HG03354 (cell line): ENCODE measurements at regions not wholly inside any gene's neighbourhood (a gene's known extent, or its start where the extent isn't known, plus 50 kb on each side); places are given as distances from the start of the nearest gene placed in this dataset.

Source experiments
- ATAC-seq: cut with Tn5 transposase; IDR thresholded peaks from one replicate; pipeline ENCODE4 v1.9.1; 2021; ENCODE audit warnings: mild to moderate bottlenecking; ENCODE audit not compliant: unreplicated experiment, poor library complexity, severe bottlenecking

GRCh38 chr19:28988066-28988465 is 224.9 kb downstream of the UQCRFS1 start:
- ATAC-seq: no peak

DNA sequence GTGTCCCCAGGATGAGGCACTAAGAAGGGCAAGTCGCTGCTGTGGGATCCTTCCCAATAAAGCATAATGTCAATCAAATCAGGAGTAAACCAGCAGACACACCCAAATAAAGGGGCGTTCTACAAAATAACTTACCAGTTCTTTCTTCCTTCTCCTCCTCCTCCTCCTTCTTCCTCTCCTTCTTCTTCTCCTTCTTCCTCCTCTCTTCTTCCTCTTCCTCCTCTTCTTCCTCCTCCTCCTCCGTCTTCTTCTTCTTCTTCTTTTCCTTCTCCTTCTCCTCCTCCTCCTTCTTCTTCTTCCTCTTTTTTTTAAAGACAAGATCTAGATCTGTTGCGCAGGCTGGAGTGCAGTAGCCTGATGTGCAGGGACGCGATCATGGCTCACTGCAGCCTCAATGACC is 225.8 kb downstream of the UQCRFS1 start:
- ATAC-seq: no peak

- ATAC-seq: no peak
These were observed 227.8 kb downstream of the UQCRFS1 start for GRCh38 chr19:28985201-28985600.

- no peak for ATAC-seq
These were observed 228.6 kb downstream of the UQCRFS1 start for GRCh38 chr19:28984315-28984714.

GRCh38 chr19:28983430-28983829 is 229.5 kb downstream of the UQCRFS1 start:
- ATAC-seq: no peak

GRCh38 chr19:28981994-28982393 is 231.0 kb downstream of the UQCRFS1 start:
- no peak for ATAC-seq

DNA sequence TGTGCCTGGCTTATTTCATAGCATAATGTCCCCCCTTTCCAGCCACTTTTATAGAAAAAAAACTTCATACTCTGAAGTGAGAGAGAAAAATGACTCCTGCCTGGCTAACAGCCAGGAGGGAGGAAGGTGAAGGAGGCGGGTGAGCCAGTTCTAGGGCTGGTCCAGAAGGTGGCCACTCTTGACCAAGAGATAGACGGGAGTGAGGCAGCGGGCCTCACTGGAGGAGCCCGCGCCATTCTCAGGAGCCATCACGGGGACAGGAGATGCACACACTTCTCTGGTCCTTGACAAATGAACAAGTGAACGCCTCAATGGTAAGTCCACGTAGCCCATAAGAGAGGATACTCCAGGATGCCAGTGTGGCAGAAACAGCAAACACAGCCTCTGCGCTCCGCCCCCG is 231.4 kb downstream of the UQCRFS1 start:
- ATAC-seq: no peak

GRCh38 chr19:28980236-28980868 is 232.6 kb downstream of the UQCRFS1 start:
- ATAC-seq: no peak

DNA sequence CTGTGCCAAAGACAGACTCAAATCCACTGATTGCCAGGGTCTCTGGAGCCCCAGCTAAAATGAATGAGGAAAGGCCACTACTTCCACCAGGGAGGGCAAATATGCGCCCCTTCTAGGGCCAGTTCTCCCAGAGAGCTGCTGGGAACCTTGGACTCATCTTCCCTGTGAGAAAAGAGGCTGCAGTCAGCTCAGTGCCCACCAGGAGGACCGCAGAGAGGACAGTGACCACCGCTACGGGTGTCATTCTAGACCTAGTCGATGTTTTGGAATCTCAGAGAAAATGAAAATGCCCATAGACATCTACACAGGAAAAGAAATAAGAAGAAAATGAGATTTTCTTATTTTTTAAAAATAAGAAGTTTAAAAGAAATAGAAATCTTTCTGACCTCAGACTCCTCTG is 235.1 kb downstream of the UQCRFS1 start:
- no peak for ATAC-seq

GRCh38 chr19:28972058-28972852 is 240.7 kb downstream of the UQCRFS1 start:
- no peak for ATAC-seq

- ATAC-seq: no peak
These were observed 241.4 kb downstream of the UQCRFS1 start for GRCh38 chr19:28971513-28971912.

DNA sequence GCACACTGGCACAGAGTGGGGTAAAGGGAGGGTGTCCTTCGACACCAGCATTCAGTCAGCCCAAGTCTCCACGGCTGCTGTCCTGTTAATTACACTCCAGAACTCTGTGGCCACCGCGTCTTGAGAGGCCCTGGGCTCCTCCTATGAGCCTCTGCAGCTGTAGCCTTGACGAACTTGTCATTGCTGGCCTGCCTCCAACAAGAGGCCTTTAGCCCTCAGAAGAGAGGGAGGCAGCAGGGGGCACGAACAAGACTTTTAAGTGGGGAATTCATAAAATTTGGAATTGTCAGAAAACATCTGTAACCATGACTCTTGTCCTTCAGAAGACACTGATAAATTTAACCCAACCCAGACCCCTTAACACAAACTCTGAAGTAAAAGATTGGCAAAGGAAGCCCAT is 241.9 kb downstream of the UQCRFS1 start:
- no peak for ATAC-seq

DNA sequence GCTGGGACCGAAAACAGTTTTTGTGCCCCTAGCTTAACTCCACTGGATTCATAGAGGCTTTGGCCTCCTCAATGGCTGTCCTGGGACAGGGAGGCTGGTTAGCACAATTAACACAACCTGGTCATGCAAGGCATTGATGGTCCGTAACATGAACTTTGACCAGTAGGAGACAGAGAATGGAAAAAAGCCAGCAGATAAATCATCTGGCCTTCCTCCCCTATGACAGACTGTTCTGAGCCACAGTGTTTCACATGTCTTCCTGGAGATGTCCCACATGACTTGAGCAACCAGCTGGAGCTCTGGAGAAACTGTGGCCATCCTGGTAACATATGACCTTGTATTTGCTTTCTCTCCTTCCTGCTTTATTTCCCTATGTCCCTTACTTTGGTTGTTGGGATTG is 244.2 kb downstream of the UQCRFS1 start:
- no peak for ATAC-seq

DNA sequence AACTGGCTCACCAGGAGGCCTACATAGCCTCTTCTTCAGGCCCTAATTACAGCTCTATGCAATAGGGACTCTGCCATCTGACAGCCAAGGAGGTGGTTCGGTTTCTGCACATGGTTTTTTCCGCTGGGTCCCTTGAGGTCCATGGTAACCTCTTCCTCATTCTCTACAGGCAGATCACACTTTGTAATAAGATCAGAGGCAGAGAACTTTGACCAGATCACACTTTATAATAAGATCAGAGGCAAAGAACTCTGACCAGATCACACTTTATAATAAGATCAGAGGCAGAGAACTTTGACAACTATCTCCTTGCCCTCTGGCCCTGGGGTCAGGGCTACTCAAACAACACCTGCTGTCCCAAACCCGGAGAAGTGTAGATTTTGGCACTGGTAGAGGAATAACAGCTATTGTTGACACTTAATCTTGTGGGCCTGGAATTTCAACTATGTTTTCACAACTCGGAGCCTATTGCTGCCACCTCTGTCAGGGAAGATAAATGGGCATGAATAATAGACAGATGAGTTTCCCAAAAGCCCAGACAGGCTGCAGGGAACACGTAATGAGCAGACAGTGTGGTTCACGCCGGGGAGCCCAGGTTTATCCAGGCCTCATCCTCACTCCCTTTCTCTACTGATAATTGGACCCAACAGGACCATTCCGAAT is 246.1 kb downstream of the UQCRFS1 start:
- no peak for ATAC-seq

GRCh38 chr19:28964500-28964899 is 248.5 kb downstream of the UQCRFS1 start:
- ATAC-seq: no peak

DNA sequence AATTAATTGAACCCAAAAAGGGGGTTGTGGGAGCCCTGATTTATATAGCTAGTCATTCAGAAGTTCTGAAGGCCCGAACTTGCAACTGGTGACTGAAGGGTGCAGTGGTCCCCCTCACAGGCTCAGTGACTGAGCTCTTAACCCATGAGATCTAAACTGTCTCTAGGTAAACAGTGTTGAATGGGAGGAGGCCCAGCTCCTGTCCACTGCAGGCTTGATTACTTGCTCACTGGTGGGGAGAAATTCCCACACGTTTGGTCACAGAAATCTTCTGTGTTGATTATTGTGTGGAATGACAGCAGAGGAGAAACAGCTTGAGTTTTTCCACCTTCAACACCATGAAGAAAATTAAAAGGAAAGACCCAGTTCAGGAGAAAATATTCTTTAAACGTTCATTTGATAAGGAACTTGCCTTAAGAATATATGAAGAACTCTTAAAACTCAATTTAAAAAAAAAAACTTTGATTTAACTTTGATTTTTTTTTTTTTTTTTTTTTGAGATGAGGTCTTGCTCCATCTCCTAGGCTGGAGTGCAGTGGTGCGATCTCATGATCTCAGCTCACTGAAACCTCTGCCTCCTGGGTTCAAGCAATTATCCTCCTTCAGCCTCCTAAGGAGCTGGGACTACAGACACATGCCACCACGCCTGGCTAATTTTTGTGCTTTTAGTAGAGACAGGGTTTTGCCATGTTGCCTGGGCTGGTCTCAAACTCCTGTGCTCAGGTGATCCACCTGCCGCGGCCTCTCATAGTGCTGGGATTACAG is 249.3 kb downstream of the UQCRFS1 start:
- no peak for ATAC-seq

- no peak for ATAC-seq
These were observed 251.0 kb downstream of the UQCRFS1 start for GRCh38 chr19:28961772-28962500.

DNA sequence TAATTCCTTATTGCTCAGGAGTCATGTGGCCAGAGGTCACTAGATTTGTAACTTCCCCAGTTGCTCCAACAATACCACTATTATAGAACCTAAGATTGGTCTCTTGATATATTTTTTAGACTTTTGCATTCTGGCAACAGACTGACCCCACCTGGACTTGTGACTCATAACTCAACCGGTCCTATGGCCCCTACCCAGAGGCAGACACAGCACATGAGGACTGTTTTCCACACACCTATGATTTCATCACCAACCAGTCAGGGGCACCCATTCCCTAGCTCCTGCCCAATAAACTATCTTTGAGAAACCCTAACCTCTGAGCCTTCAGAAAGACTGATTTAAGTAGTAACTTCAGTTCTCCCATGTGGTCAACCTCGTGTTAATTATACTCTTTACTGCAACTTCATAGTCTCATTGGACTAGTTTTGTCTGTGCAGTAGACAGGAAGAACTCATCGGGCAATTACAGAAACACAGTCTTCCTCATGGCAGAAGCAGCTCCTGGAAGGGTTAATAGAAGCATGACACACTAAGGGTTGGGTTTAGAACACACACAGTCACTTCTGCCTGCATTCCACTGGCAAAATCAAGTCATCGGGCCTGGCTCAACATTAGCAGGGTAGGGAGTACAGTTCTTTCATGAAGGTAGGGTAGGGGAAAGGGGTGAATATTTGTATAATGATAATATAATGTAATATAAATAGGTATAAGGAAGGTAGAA is 251.8 kb downstream of the UQCRFS1 start:
- no peak for ATAC-seq

- no peak for ATAC-seq
These were observed 252.4 kb downstream of the UQCRFS1 start for GRCh38 chr19:28960586-28960985.
